ENCODE measurements at regions not wholly inside any gene's neighbourhood (a gene's known extent, or its start where the extent isn't known, plus 50 kb on each side); places are given as distances from the start of the nearest gene placed in this dataset.

GRCh38 chr21:27040738-27041469 is 74.0 kb upstream of the ADAMTS5 start:
- intact Hi-C loops (cut with micrococcal nuclease; ENCODE audit: unreplicated experiment), result no loop called here

GRCh38 chr21:27036736-27037301 is 69.9 kb upstream of the ADAMTS5 start:
- in situ Hi-C loops (cut with HindIII; ENCODE audit: low pct_unique_long_range_greater_than_20kb, low sequenced_read_pairs) (no loop called here), intact Hi-C loops (cut with micrococcal nuclease; ENCODE audit: unreplicated experiment) (no loop called here)
- Histone ChIP-seq H3K9me3 (ENCODE audit: control insufficient read depth, insufficient read depth, low read depth, low read length) (no peaks in the 10 kb centered on the region), H3K4me3 (ENCODE audit: low read depth in 2 of 2, low read length in 2 of 2) (no peak overlapping the region), H3K27ac (ENCODE audit: low read length) (no peak overlapping the region), H3K4me1 (ENCODE audit: control insufficient read depth, insufficient read depth, low read length) (no peaks in the 10 kb centered on the region), H3K36me3 (ENCODE audit: control insufficient read depth, insufficient read depth, low read length) (no peaks in the 10 kb centered on the region), H3K27me3 (ENCODE audit: control insufficient read depth, insufficient read depth, low read length) (no peaks in the 10 kb centered on the region)
- POLR2A ChIA-PET, result no interaction called here
- BruUV-seq (replicated peaks), result no TSS peak
- DNase-seq (ENCODE audit: low read depth, low spot score) (no peak), ATAC-seq (no peak)
- TF ChIP-seq CTCF (IDR thresholded peaks at IDR 0.05) (no peak), SIN3A (IDR thresholded peaks at IDR 0.05; ENCODE audit: borderline replicate concordance, insufficient read depth, low read depth, low read length) (no peak), POLR2AphosphoS5 (IDR thresholded peaks at IDR 0.05; ENCODE audit: low read depth, low read length) (no peak), TCF7L2 (IDR thresholded peaks at IDR 0.05; ENCODE audit: low read depth, low read length) (no peak)
- TF ChIP-seq, protein P1, sequence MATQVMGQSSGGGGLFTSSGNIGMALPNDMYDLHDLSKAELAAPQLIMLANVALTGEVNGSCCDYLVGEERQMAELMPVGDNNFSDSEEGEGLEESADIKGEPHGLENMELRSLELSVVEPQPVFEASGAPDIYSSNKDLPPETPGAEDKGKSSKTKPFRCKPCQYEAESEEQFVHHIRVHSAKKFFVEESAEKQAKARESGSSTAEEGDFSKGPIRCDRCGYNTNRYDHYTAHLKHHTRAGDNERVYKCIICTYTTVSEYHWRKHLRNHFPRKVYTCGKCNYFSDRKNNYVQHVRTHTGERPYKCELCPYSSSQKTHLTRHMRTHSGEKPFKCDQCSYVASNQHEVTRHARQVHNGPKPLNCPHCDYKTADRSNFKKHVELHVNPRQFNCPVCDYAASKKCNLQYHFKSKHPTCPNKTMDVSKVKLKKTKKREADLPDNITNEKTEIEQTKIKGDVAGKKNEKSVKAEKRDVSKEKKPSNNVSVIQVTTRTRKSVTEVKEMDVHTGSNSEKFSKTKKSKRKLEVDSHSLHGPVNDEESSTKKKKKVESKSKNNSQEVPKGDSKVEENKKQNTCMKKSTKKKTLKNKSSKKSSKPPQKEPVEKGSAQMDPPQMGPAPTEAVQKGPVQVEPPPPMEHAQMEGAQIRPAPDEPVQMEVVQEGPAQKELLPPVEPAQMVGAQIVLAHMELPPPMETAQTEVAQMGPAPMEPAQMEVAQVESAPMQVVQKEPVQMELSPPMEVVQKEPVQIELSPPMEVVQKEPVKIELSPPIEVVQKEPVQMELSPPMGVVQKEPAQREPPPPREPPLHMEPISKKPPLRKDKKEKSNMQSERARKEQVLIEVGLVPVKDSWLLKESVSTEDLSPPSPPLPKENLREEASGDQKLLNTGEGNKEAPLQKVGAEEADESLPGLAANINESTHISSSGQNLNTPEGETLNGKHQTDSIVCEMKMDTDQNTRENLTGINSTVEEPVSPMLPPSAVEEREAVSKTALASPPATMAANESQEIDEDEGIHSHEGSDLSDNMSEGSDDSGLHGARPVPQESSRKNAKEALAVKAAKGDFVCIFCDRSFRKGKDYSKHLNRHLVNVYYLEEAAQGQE (IDR thresholded peaks at IDR 0.05; ENCODE audit: insufficient read depth in 1 of 2, low read depth in 2 of 2, low read length in 1 of 2), result no peak
- CTCF ChIA-PET, result no interaction called here

More at GRCh38 chr21:27040738-27041469, 74.0 kb upstream of the ADAMTS5 start:
- ChIA-PET CTCF (no interaction called here), POLR2A (no interaction called here)
- TF ChIP-seq POLR2AphosphoS5 (IDR thresholded peaks at IDR 0.05; ENCODE audit: low read depth, low read length) (no peak), TCF7L2 (IDR thresholded peaks at IDR 0.05; ENCODE audit: low read depth, low read length) (no peak), SIN3A (IDR thresholded peaks at IDR 0.05; ENCODE audit: borderline replicate concordance, insufficient read depth, low read depth, low read length) (no peak), CTCF (IDR thresholded peaks at IDR 0.05) (no peak)
- TF ChIP-seq, protein P1 (IDR thresholded peaks at IDR 0.05; ENCODE audit: insufficient read depth in 1 of 2, low read depth in 2 of 2, low read length in 1 of 2), result no peak
- ATAC-seq, result no peak
- Histone ChIP-seq H3K4me3 (ENCODE audit: low read depth in 2 of 2, low read length in 2 of 2) (no peak overlapping the region), H3K27me3 (ENCODE audit: control insufficient read depth, insufficient read depth, low read length) (no peaks in the 10 kb centered on the region), H3K36me3 (ENCODE audit: control insufficient read depth, insufficient read depth, low read length) (no peaks in the 10 kb centered on the region), H3K9me3 (ENCODE audit: control insufficient read depth, insufficient read depth, low read depth, low read length) (no peaks in the 10 kb centered on the region), H3K27ac (ENCODE audit: low read length) (no peak overlapping the region), H3K4me1 (ENCODE audit: control insufficient read depth, insufficient read depth, low read length) (no peaks in the 10 kb centered on the region)
- no peak for DNase-seq (ENCODE audit: low read depth, low spot score)
- in situ Hi-C loops (cut with HindIII; ENCODE audit: low pct_unique_long_range_greater_than_20kb, low sequenced_read_pairs), result no loop called here
- BruUV-seq (replicated peaks), result no TSS peak
